ENCODE measurements at regions not wholly inside any gene's neighbourhood (a gene's known extent, or its start where the extent isn't known, plus 50 kb on each side); places are given as distances from the start of the nearest gene placed in this dataset.

DNA sequence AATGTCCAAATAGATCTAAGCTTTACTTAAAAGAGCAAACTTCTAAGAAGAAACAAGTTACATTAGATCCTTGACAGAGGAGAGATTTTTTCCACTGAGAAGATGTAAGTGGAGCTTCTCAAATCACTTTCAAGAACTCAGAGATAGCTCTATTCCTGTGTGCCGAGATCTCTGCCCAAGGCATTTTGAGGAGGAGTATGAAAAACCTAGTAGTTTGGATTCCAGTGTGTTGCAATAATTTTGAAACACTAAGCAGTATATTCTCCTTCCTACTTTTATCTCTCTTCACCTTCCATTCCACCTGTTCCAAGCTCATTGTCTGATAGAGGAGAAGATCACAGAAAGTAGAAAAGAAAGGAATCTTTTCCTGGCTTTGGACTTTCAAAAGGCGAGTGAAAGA, 192.0 kb upstream of the TANK start:
- no peak overlapping the region for H3K27ac Mint-ChIP-seq
- peaks cover 4% of the 10 kb centered on the region for H3K27me3 Mint-ChIP-seq
- DNase-seq (no peak), ATAC-seq (no peak)
- H3K4me3 Mint-ChIP-seq = no peak overlapping the region
- no peaks in the 10 kb centered on the region for H3K36me3 Mint-ChIP-seq (ENCODE audit: low read depth)
- H3K4me1 Mint-ChIP-seq = no peaks in the 10 kb centered on the region
- H3K9me3 Mint-ChIP-seq = no peaks in the 10 kb centered on the region

DNA sequence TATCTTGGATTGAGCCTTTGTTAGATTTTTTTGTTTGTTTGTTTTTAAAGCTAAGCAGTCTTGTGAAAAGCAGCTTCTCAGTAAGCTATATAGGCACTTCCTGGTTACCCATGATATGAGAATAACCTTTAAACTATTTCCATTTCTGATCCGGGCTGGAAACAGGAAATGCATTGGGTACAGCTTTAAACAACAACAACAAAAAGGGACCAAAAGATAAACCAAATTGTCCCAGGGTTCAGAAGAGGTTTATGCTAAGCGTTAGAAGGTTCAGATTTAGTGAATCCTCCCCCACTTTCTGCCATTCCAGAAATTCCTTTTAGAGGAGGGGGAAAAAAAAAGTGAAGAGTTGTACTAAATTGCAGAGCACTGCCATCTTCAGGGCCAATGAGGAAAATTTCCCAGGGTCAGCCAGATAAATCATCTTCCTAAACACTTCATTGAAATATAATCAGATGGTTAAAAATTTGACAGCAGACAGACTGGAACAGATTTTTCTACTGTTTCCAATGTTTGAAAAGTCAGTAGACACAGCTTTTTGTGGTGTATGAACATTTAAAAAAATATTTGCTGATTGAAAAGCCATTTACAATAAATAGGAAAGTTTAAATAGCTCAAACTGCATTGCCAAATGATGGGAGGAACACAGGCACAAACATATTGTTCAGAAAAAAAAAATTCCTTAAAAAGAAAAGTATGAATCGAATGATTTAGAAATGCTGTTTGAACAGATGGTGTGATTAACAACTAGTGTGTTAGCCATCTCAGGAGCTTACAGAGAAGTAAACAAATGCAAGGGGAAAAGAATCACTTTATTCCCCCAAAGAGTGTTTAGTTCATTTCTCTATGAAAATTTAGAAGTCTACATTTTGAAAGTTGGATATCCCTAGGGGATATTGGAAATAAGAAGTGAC, 189.9 kb upstream of the TANK start:
- Mint-ChIP-seq H3K4me1 (no peaks in the 10 kb centered on the region), H3K36me3 (ENCODE audit: low read depth) (no peaks in the 10 kb centered on the region), H3K27ac (no peak overlapping the region), H3K4me3 (no peak overlapping the region), H3K27me3 (peaks cover 4% of the 10 kb centered on the region), H3K9me3 (no peaks in the 10 kb centered on the region)
- no peak for DNase-seq
- ATAC-seq = no peak

GRCh38 chr2:160973991-160974390, 186.2 kb upstream of the TANK start:
- Mint-ChIP-seq H3K4me1 (no peaks in the 10 kb centered on the region), H3K27ac (no peak overlapping the region), H3K9me3 (no peaks in the 10 kb centered on the region), H3K27me3 (peaks cover 2% of the 10 kb centered on the region), H3K4me3 (no peak overlapping the region), H3K36me3 (ENCODE audit: low read depth) (no peaks in the 10 kb centered on the region)
- DNase-seq (no peak), ATAC-seq (no peak)

- DNase-seq (no peak), ATAC-seq (no peak)
- H3K27me3 Mint-ChIP-seq = peaks cover 2% of the 10 kb centered on the region
- no peak overlapping the region for H3K4me3 Mint-ChIP-seq
- no peaks in the 10 kb centered on the region for H3K36me3 Mint-ChIP-seq (ENCODE audit: low read depth)
- no peak overlapping the region for H3K27ac Mint-ChIP-seq
- no peaks in the 10 kb centered on the region for H3K9me3 Mint-ChIP-seq
- no peaks in the 10 kb centered on the region for H3K4me1 Mint-ChIP-seq
Measured at GRCh38 chr2:160974803-160975202, 185.4 kb upstream of the TANK start.

GRCh38 chr2:160976797-160977196, 183.4 kb upstream of the TANK start:
- Mint-ChIP-seq H3K27me3 (peaks cover 2% of the 10 kb centered on the region), H3K9me3 (no peaks in the 10 kb centered on the region), H3K36me3 (ENCODE audit: low read depth) (no peaks in the 10 kb centered on the region), H3K27ac (no peak overlapping the region), H3K4me1 (no peaks in the 10 kb centered on the region), H3K4me3 (no peak overlapping the region)
- no peak for ATAC-seq
- DNase-seq = no peak

DNA sequence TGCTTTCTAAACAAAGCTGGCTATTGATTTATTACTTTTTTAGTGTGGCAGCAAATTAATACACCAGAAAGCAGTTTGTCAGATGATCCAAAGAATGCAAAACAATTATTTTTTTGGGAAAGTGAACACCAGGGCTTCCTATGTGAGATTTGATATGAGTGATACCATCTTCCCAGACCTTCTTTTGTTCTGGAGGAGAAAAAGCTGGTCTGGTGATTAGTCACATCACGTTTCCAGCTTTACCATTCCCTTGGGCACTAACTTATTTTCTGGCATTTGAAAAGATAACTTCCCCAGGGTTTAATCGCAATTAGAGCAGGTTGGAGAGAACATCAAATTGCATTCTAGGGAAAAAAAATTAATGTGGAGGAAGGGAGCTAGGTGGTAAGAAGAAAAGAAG, 182.9 kb upstream of the TANK start:
- H3K4me3 Mint-ChIP-seq = no peak overlapping the region
- no peaks in the 10 kb centered on the region for H3K4me1 Mint-ChIP-seq
- no peak for ATAC-seq
- no peaks in the 10 kb centered on the region for H3K9me3 Mint-ChIP-seq
- H3K27me3 Mint-ChIP-seq = peaks cover 2% of the 10 kb centered on the region
- H3K36me3 Mint-ChIP-seq (ENCODE audit: low read depth) = no peaks in the 10 kb centered on the region
- no peak for DNase-seq
- no peak overlapping the region for H3K27ac Mint-ChIP-seq

GRCh38 chr2:160977854-160978253, 182.4 kb upstream of the TANK start:
- Mint-ChIP-seq H3K27ac (no peak overlapping the region), H3K27me3 (peaks cover 2% of the 10 kb centered on the region)
- DNase-seq = no peak

DNA sequence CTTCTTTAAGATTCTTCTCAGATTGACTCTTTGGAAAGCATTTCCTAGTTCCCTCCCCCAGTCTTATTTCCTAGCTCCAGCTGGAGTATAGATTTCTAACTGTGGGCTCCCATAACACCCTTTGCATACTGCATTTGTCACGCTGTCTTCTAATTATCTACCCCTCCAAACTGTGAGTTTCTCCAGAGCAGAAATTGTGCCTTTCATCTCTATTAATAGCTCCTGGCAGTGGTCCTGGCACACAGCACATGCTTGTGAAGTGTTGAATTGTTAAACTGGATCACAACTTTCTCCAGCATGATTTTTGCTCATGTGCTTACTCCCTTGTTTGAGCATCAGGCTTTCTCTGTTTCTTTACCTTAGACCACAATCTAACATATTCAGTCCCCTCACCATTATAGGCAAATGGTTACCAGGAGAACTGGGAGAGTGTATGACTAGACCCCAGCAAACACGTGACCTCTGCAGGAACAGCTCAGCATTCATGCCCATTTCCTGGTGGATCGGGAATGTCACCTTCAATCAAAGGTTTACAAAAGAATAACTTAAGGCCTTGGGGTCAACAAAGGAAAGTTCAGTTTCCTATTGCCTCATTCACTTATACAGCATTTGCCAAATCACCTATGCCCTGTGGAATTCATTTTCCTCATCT, 175.7 kb upstream of the TANK start:
- H3K4me3 Mint-ChIP-seq = no peak overlapping the region
- H3K27ac Mint-ChIP-seq = no peak overlapping the region
- DNase-seq (no peak), ATAC-seq (no peak)
- H3K36me3 Mint-ChIP-seq (ENCODE audit: low read depth) = no peaks in the 10 kb centered on the region
- peaks cover 4% of the 10 kb centered on the region for H3K9me3 Mint-ChIP-seq
- no peaks in the 10 kb centered on the region for H3K4me1 Mint-ChIP-seq
- no peaks in the 10 kb centered on the region for H3K27me3 Mint-ChIP-seq

More at GRCh38 chr2:160977854-160978253, 182.4 kb upstream of the TANK start:
- ATAC-seq = no peak
- H3K36me3 Mint-ChIP-seq (ENCODE audit: low read depth) = no peaks in the 10 kb centered on the region
- no peaks in the 10 kb centered on the region for H3K4me1 Mint-ChIP-seq
- no peak overlapping the region for H3K4me3 Mint-ChIP-seq
- no peaks in the 10 kb centered on the region for H3K9me3 Mint-ChIP-seq

DNA sequence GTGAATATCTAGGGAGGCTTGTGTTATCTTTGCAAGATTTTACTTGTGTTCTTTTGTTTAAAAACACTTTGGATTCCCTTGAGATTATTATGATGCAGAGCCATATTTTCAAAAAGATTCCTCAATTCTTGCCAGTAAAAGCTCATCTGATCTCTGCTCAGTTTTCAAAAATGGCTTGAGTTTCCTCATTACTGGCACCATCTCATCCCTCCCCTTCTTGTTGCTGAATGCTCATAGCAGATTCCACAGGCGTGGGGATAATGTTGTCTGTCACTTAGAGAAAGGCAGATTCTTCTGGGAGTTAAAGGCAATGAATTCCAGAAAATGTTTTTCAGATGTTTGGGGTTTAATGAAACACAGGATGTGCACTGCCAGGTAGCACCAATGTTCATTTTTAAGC, 170.4 kb upstream of the TANK start:
- Mint-ChIP-seq H3K9me3 (peaks cover 4% of the 10 kb centered on the region), H3K27ac (no peak overlapping the region), H3K4me3 (no peak overlapping the region), H3K27me3 (no peaks in the 10 kb centered on the region), H3K4me1 (peaks cover 8% of the 10 kb centered on the region), H3K36me3 (ENCODE audit: low read depth) (no peaks in the 10 kb centered on the region)
- DNase-seq (no peak), ATAC-seq (no peak)

GRCh38 chr2:160993654-160994061, 166.6 kb upstream of the TANK start:
- H3K4me3 Mint-ChIP-seq = no peak overlapping the region
- no peaks in the 10 kb centered on the region for H3K36me3 Mint-ChIP-seq (ENCODE audit: low read depth)
- H3K27ac Mint-ChIP-seq = no peak overlapping the region
- no peak for ATAC-seq
- peaks cover 8% of the 10 kb centered on the region for H3K4me1 Mint-ChIP-seq
- no peak for DNase-seq
- no peaks in the 10 kb centered on the region for H3K27me3 Mint-ChIP-seq
- no peaks in the 10 kb centered on the region for H3K9me3 Mint-ChIP-seq

DNA sequence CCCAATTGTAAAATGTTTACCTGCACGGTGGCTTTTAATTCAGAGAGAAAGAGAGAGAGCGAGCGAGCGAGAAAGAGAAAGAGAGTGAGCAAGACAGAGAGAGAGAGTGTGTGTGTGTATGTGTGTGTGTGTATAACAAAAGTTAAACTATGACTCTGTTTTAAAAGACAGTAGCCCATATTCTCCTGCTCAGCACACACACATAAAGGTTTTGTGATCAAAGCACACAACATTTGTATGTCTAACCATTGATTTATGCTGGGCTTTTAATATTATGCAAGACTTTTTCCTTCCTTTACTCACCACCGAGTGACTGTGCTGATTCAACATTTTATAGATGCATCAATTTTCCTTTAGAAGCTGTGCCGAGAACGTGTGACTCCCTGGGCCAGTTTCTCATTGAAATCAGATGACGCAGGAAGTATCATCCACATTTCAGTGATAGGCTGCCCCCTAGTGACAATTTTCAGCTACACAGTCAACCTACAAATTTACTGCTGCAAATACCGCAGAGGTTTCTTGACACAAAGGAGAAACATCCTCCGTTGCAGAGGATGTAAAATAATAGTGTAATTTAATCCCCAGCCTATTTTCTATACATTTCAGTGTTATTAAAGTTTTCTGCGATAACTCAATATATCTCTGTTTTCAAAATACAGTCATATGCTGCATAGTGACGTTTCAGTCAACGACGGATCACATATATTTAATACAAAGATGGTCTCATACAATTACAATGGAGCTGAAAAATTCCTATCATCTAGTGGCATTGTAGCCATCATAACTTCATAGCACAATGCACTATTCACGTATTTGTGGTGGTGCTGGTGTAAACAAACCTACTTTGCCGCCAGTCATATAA, 165.9 kb upstream of the TANK start:
- H3K4me1 Mint-ChIP-seq = peaks cover 8% of the 10 kb centered on the region
- peak; percentile 66 for DNase-seq
- H3K4me3 Mint-ChIP-seq = no peak overlapping the region
- no peaks in the 10 kb centered on the region for H3K9me3 Mint-ChIP-seq
- H3K27me3 Mint-ChIP-seq = no peaks in the 10 kb centered on the region
- no peak overlapping the region for H3K27ac Mint-ChIP-seq
- no peaks in the 10 kb centered on the region for H3K36me3 Mint-ChIP-seq (ENCODE audit: low read depth)
- ATAC-seq = peak; percentile 77

DNA sequence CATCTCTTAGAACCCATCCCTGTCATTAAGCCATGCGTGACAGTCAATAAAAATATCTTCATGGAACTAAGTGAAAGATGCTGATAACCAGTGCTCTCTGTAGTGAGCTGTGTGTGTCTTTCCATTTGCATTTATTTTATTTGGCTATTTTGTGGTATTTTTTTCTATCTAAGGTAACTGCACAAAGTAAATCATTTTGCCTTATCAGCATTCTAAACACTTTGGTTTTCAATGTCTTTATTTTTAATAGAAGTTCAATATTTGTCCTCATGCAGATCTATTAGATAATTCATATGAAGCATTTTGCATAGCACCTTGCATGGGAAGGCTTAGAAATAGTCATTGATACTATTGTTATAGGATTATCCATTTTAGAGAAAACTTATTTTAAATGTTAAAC, 163.6 kb upstream of the TANK start:
- Mint-ChIP-seq H3K27ac (no peak overlapping the region), H3K36me3 (ENCODE audit: low read depth) (no peaks in the 10 kb centered on the region)
- no peak for ATAC-seq

DNA sequence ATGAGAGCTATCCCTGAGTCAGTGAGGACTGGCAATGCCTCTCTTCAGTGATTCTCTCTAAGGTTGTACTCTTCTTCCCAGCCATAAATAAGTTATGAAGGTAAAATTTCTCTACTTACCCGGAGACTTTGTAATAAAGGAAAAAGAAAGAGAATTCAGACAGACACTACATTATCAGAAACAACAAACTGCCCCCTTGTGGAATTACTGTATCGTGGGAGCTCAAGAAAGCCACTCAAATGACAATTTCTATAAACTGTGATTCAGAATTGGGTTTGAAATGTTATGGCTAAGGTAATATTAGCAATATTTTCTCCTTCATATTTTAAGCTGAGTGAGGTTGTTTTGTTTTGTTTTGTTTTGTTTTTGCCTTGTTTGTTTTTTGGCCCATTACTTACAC, 155.8 kb upstream of the TANK start:
- DNase-seq = no peak
- ATAC-seq = no peak
- Mint-ChIP-seq H3K36me3 (ENCODE audit: low read depth) (no peaks in the 10 kb centered on the region), H3K27ac (no peak overlapping the region), H3K27me3 (peaks cover 9% of the 10 kb centered on the region), H3K4me3 (no peak overlapping the region), H3K4me1 (peaks cover 3% of the 10 kb centered on the region), H3K9me3 (no peaks in the 10 kb centered on the region)

More for the DNA sequence above, 163.6 kb upstream of the TANK start:
- Mint-ChIP-seq H3K4me3 (no peak overlapping the region), H3K9me3 (no peaks in the 10 kb centered on the region), H3K4me1 (peaks cover 8% of the 10 kb centered on the region), H3K27me3 (no peaks in the 10 kb centered on the region)
- DNase-seq = no peak

- DNase-seq (no peak), ATAC-seq (no peak)
- H3K9me3 Mint-ChIP-seq = no peaks in the 10 kb centered on the region
- H3K4me3 Mint-ChIP-seq = no peak overlapping the region
- no peak overlapping the region for H3K27ac Mint-ChIP-seq
- H3K4me1 Mint-ChIP-seq = peaks cover 3% of the 10 kb centered on the region
- H3K27me3 Mint-ChIP-seq = peaks cover 9% of the 10 kb centered on the region
- H3K36me3 Mint-ChIP-seq (ENCODE audit: low read depth) = no peaks in the 10 kb centered on the region
Measured at GRCh38 chr2:161005170-161005569, 155.1 kb upstream of the TANK start.

Data from activated naive CD8-positive, alpha-beta T cell treated with anti-CD3 and anti-CD28 coated beads, Interleukin-2, amount 50 U/mL, for 24 hours (primary cell).